Osteocyte (in vitro differentiated cells): ENCODE measurements at regions not wholly inside any gene's neighbourhood (a gene's known extent, or its start where the extent isn't known, plus 50 kb on each side); places are given as distances from the start of the nearest gene placed in this dataset.
"Not testable (repeated sequence)": the region's sequence is repeated elsewhere in the genome, so short reads cannot be mapped to it uniquely, and the experiment has no call there.

Experiments used
- DNase-seq: peaks from one replicate; pipeline ENCODE4 v3.0.0; 2021; ENCODE audit warnings: mixed read lengths; ENCODE audit not compliant: unreplicated experiment; ENCODE audit errors: extremely low spot score
- H3K27ac Mint-ChIP-seq: one replicate; pipeline ENCODE4 v1.8.0; 2021; ENCODE audit warnings: mild to moderate bottlenecking, mixed read lengths; ENCODE audit not compliant: unreplicated experiment
- H3K27me3 Mint-ChIP-seq: one replicate; pipeline ENCODE4 v1.8.0; 2021; ENCODE audit warnings: mixed read lengths; ENCODE audit not compliant: unreplicated experiment
- H3K36me3 Mint-ChIP-seq: one replicate; pipeline ENCODE4 v1.8.0; 2021; ENCODE audit warnings: mixed read lengths; ENCODE audit not compliant: unreplicated experiment
- H3K4me1 Mint-ChIP-seq: one replicate; pipeline ENCODE4 v1.8.0; 2021; ENCODE audit warnings: mixed read lengths; ENCODE audit not compliant: unreplicated experiment
- H3K4me3 Mint-ChIP-seq: one replicate; pipeline ENCODE4 v1.8.0; 2021; ENCODE audit warnings: mild to moderate bottlenecking, moderate library complexity, mixed read lengths; ENCODE audit not compliant: unreplicated experiment
- H3K9me3 Mint-ChIP-seq: one replicate; pipeline ENCODE4 v1.8.0; 2021; ENCODE audit warnings: mixed read lengths; ENCODE audit not compliant: unreplicated experiment
- CTCF ChIP-seq: fragments of 200-600 bp; sonication (generic); IDR thresholded peaks from 2 replicates; pipeline ENCODE4 v1.5.0; 2021; ENCODE audit warnings: antibody characterized with exemption, mild to moderate bottlenecking, moderate library complexity

DNA sequence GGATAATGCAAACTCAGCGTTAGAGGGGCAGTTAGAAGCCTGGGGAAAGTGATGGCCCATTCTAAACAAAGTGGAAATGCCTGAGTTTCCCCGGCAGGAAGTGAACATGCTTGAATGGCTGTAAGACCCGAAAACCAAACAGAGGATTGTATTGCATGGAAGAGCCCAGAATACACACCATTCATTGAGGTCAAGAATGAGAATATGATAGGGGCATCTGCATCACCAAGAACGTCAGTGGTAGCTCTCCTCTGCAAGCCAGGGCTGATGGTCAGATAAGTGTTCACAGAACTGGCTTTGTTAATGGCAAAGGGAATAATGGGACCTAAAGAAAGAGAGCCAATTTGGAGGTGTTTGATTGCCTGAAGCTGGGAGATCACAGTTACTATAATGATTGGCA, 663.4 kb downstream of the KHDRBS2 start:
- Mint-ChIP-seq H3K9me3 (peaks cover 44% of the 10 kb centered on the region), H3K4me3 (no peak overlapping the region), H3K27ac (no peak overlapping the region), H3K27me3 (no peaks in the 10 kb centered on the region), H3K36me3 (no peaks in the 10 kb centered on the region), H3K4me1 (no peaks in the 10 kb centered on the region)
- no peak for TF ChIP-seq CTCF
- no peak for DNase-seq

DNA sequence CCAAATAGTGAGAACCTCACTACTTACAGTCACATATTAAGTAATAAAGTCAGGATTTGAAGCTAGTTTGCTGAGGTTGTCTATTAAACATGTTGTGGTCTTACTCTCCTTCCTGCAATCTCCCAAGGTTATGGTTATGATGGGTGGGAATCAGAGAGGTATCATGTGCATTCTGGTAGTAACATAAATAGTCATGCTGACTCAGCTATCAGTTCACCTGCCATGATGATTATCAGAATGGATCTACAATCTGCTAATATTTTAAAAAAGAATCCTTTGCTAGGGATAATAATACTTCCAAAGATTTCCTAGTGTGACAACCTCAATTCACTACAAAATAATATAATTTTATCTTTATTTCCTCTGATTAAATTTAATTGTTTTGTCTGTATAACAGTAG, 671.9 kb downstream of the KHDRBS2 start:
- no peak for TF ChIP-seq CTCF
- H3K4me3 Mint-ChIP-seq = no peak overlapping the region

GRCh38 chr6:61606500-61606899, 679.5 kb downstream of the KHDRBS2 start:
- TF ChIP-seq CTCF = no peak
- Mint-ChIP-seq H3K4me1 (no peaks in the 10 kb centered on the region), H3K4me3 (no peak overlapping the region), H3K9me3 (peaks cover 59% of the 10 kb centered on the region), H3K36me3 (no peaks in the 10 kb centered on the region), H3K27me3 (no peaks in the 10 kb centered on the region), H3K27ac (no peak overlapping the region)
- DNase-seq = no peak

More for the DNA sequence above, 671.9 kb downstream of the KHDRBS2 start:
- no peaks in the 10 kb centered on the region for H3K4me1 Mint-ChIP-seq
- no peak overlapping the region for H3K27ac Mint-ChIP-seq
- H3K9me3 Mint-ChIP-seq = peaks cover 23% of the 10 kb centered on the region
- H3K36me3 Mint-ChIP-seq = no peaks in the 10 kb centered on the region
- no peaks in the 10 kb centered on the region for H3K27me3 Mint-ChIP-seq
- no peak for DNase-seq

DNA sequence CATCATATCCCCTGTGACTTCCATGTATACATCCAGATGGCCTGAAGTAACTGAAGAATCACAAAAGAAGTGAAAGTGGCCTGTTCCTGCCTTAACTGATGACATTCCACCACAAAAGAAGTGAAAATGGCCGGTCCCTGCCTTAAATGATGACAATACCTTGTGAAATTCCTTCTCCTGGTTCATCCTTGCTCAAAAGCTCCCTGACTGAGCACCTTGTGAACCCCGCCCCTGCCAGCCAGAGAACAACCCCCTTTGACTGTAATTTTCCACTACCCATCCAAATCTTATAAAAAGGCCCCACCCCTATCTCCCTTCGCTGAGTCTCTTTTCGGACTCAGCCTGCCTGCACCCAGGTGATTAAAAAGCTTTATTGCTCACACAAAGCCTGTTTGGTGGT, 680.2 kb downstream of the KHDRBS2 start:
- H3K9me3 Mint-ChIP-seq = peaks cover 59% of the 10 kb centered on the region
- not testable (repeated sequence) for H3K27me3 Mint-ChIP-seq, H3K36me3 Mint-ChIP-seq, H3K4me3 Mint-ChIP-seq, DNase-seq, H3K27ac Mint-ChIP-seq, H3K4me1 Mint-ChIP-seq

GRCh38 chr6:61602171-61602570, 683.9 kb downstream of the KHDRBS2 start:
- not testable (repeated sequence) for DNase-seq, H3K4me3 Mint-ChIP-seq
- peaks cover 67% of the 10 kb centered on the region for H3K9me3 Mint-ChIP-seq

GRCh38 chr6:61592238-61592637, 693.8 kb downstream of the KHDRBS2 start:
- no peaks in the 10 kb centered on the region for H3K27me3 Mint-ChIP-seq
- H3K36me3 Mint-ChIP-seq = no peaks in the 10 kb centered on the region
- no peak for TF ChIP-seq CTCF
- peaks cover 36% of the 10 kb centered on the region for H3K9me3 Mint-ChIP-seq
- DNase-seq = no peak
- no peak overlapping the region for H3K4me3 Mint-ChIP-seq
- H3K27ac Mint-ChIP-seq = no peak overlapping the region
- H3K4me1 Mint-ChIP-seq = no peaks in the 10 kb centered on the region

More at GRCh38 chr6:61602171-61602570, 683.9 kb downstream of the KHDRBS2 start:
- not testable (repeated sequence) for H3K36me3 Mint-ChIP-seq, H3K27ac Mint-ChIP-seq, H3K27me3 Mint-ChIP-seq, H3K4me1 Mint-ChIP-seq
